NOMO-1 treated with DMSO at 0.1 percent for 48 hours (cell line): ENCODE measurements at regions not wholly inside any gene's neighbourhood (a gene's known extent, or its start where the extent isn't known, plus 50 kb on each side); places are given as distances from the start of the nearest gene placed in this dataset.

Experiments
- DNase-seq: peaks from one replicate; lab custom pipeline; 2025; ENCODE audit not compliant: unreplicated experiment; lab: John Stamatoyannopoulos, UW

GRCh38 chr7:144995495-144995894 is 159.6 kb upstream of the TPK1 start:
- no peak for DNase-seq

GRCh38 chr7:144991041-144991440 is 155.2 kb upstream of the TPK1 start:
- no peak for DNase-seq

- DNase-seq = no peak
These were observed 151.8 kb upstream of the TPK1 start for GRCh38 chr7:144987686-144988085.

- DNase-seq = no peak
These were observed 146.3 kb upstream of the TPK1 start for GRCh38 chr7:144982133-144982532.

GRCh38 chr7:144975882-144976281 is 140.0 kb upstream of the TPK1 start:
- peak; percentile 8 for DNase-seq

- no peak for DNase-seq
These were observed 133.9 kb upstream of the TPK1 start for GRCh38 chr7:144969787-144970186.

- DNase-seq = no peak
These were observed 124.9 kb upstream of the TPK1 start for GRCh38 chr7:144960763-144961162.

GRCh38 chr7:144957998-144958397 is 122.1 kb upstream of the TPK1 start:
- no peak for DNase-seq

GRCh38 chr7:144955422-144955821 is 119.6 kb upstream of the TPK1 start:
- DNase-seq = no peak

GRCh38 chr7:144941127-144941526 is 105.3 kb upstream of the TPK1 start:
- no peak for DNase-seq

- no peak for DNase-seq
These were observed 101.3 kb upstream of the TPK1 start for GRCh38 chr7:144937199-144937598.

GRCh38 chr7:144936314-144936713 is 100.5 kb upstream of the TPK1 start:
- no peak for DNase-seq

- DNase-seq = no peak
These were observed 74.6 kb upstream of the TPK1 start for GRCh38 chr7:144910411-144910810.

GRCh38 chr7:144908943-144909556 is 73.2 kb upstream of the TPK1 start:
- no peak for DNase-seq

- peak; percentile 8 for DNase-seq
These were observed 72.5 kb upstream of the TPK1 start for GRCh38 chr7:144908324-144908723.

GRCh38 chr7:144907577-144907976 is 71.7 kb upstream of the TPK1 start:
- no peak for DNase-seq

GRCh38 chr7:144903201-144903600 is 67.3 kb upstream of the TPK1 start:
- no peak for DNase-seq

GRCh38 chr7:144892761-144893160 is 56.9 kb upstream of the TPK1 start:
- no peak for DNase-seq
